HG03378 (cell line): ENCODE measurements at regions not wholly inside any gene's neighbourhood (a gene's known extent, or its start where the extent isn't known, plus 50 kb on each side); places are given as distances from the start of the nearest gene placed in this dataset.
"Not testable (repeated sequence)": the region's sequence is repeated elsewhere in the genome, so short reads cannot be mapped to it uniquely, and the experiment has no call there.

ENCODE experiments used
- ATAC-seq: cut with Tn5 transposase; IDR thresholded peaks from one replicate; pipeline ENCODE4 v1.9.1; 2021; ENCODE audit warnings: mild to moderate bottlenecking, moderate library complexity; ENCODE audit not compliant: unreplicated experiment

- no peak for ATAC-seq
These were observed 56.3 kb upstream of the PRDM9 start for GRCh38 chr5:23451156-23451555.

GRCh38 chr5:23450187-23450586 is 57.2 kb upstream of the PRDM9 start:
- no peak for ATAC-seq

- no peak for ATAC-seq
These were observed 58.8 kb upstream of the PRDM9 start for GRCh38 chr5:23448627-23449026.

GRCh38 chr5:23446424-23446823 is 61.0 kb upstream of the PRDM9 start:
- no peak for ATAC-seq

- no peak for ATAC-seq
These were observed 61.8 kb upstream of the PRDM9 start for GRCh38 chr5:23445573-23445972.

- no peak for ATAC-seq
These were observed 66.7 kb upstream of the PRDM9 start for GRCh38 chr5:23440703-23441102.

GRCh38 chr5:23437011-23437410 is 70.4 kb upstream of the PRDM9 start:
- no peak for ATAC-seq

- no peak for ATAC-seq
These were observed 73.7 kb upstream of the PRDM9 start for GRCh38 chr5:23433534-23434315.

GRCh38 chr5:23428705-23429104 is 78.7 kb upstream of the PRDM9 start:
- no peak for ATAC-seq

- ATAC-seq = not testable (repeated sequence)
These were observed 87.2 kb upstream of the PRDM9 start for GRCh38 chr5:23420214-23420613.

GRCh38 chr5:23419115-23419514 is 88.3 kb upstream of the PRDM9 start:
- ATAC-seq = no peak

GRCh38 chr5:23412515-23412914 is 94.9 kb upstream of the PRDM9 start:
- ATAC-seq = no peak

GRCh38 chr5:23411994-23412393 is 95.4 kb upstream of the PRDM9 start:
- ATAC-seq = no peak

- no peak for ATAC-seq
These were observed 96.2 kb upstream of the PRDM9 start for GRCh38 chr5:23411200-23411599.

GRCh38 chr5:23410775-23411174 is 96.6 kb upstream of the PRDM9 start:
- not testable (repeated sequence) for ATAC-seq

- ATAC-seq = no peak
These were observed 101.9 kb upstream of the PRDM9 start for GRCh38 chr5:23405316-23406068.

GRCh38 chr5:23402585-23402984 is 104.8 kb upstream of the PRDM9 start:
- no peak for ATAC-seq

GRCh38 chr5:23400951-23401350 is 106.5 kb upstream of the PRDM9 start:
- no peak for ATAC-seq

- no peak for ATAC-seq
These were observed 111.1 kb upstream of the PRDM9 start for GRCh38 chr5:23396346-23396745.

GRCh38 chr5:23389291-23390101 is 117.9 kb upstream of the PRDM9 start:
- ATAC-seq = no peak

- no peak for ATAC-seq
These were observed 122.4 kb upstream of the PRDM9 start for GRCh38 chr5:23385036-23385435.
